ENCODE measurements at regions not wholly inside any gene's neighbourhood (a gene's known extent, or its start where the extent isn't known, plus 50 kb on each side); places are given as distances from the start of the nearest gene placed in this dataset.

- Histone ChIP-seq H3K4me2 (ENCODE audit: insufficient read depth, low read length) (no peak overlapping the region), H3K9me3 (replicated peaks; ENCODE audit: control insufficient read depth, insufficient read depth, low read depth, low read length) (no peaks in the 10 kb centered on the region), H3K27me3 (ENCODE audit: control insufficient read depth in 2 of 2, insufficient read depth in 2 of 2, low read length in 2 of 2) (peaks cover 8 to 35% of the 10 kb centered on the region in 2 experiments; a peak in 3 of 5 replicates), H2AFZ (ENCODE audit: low read depth, low read length) (no peak overlapping the region), H3K4me3 (no peak overlapping the region), H4K20me1 (replicated peaks; ENCODE audit: control insufficient read depth, insufficient read depth, low read length) (0 out of 2 replicates have a peak, but pooled peaks cover 2% of the 10 kb centered on the region), H3K79me2 (ENCODE audit: control insufficient read depth, insufficient read depth, low read length) (no peaks in the 10 kb centered on the region), H3K9me1 (ENCODE audit: control insufficient read depth, insufficient read depth, low read length) (no peaks in the 10 kb centered on the region), H3K27ac (ENCODE audit: extremely low read depth, low read depth, low read length) (no peak overlapping the region), H3K4me1 (replicated peaks in 1 of 2; ENCODE audit: control insufficient read depth in 2 of 2, insufficient read depth in 2 of 2, low read length in 2 of 2) (no peaks in the 10 kb centered on the region), H3K36me3 (ENCODE audit: control insufficient read depth, insufficient read depth, low read length) (no peaks in the 10 kb centered on the region), H3K9ac (ENCODE audit: insufficient read depth in 1 of 2, low read depth in 2 of 2, low read length in 2 of 2) (no peak overlapping the region)
- DNase-seq (ENCODE audit: extremely low read depth in 1 of 4, low spot score in 3 of 4) (no peak), FAIRE-seq (no peak), ATAC-seq (no peak)
- in situ Hi-C loops (cut with MboI) (no loop called here), intact Hi-C loops (cut with micrococcal nuclease) (no loop called here)
- ChIA-PET POLR2A (interaction anchor here (1.2 kb wide), 1 partner anchor 17 kb away, joined by 3 read pairs; no protein-coding TSS in a partner anchor), CTCF (ENCODE audit: low intra/inter-chr PET ratio) (no interaction called here)
- TF ChIP-seq MYC (IDR thresholded peaks at IDR 0.05; ENCODE audit: low read depth, low read length) (no peak), MYC (CRISPR knock-in tag; IDR thresholded peaks at IDR 0.05; ENCODE audit: borderline replicate concordance, low read depth) (no peak), ZNF263 (CRISPR knock-in tag; IDR thresholded peaks at IDR 0.05; ENCODE audit: borderline replicate concordance) (no peak), FOXO4 (CRISPR knock-in tag; IDR thresholded peaks at IDR 0.05) (no peak), HMBOX1 (IDR thresholded peaks at IDR 0.05) (no peak), E2F3 (CRISPR knock-in tag; IDR thresholded peaks at IDR 0.05) (no peak), DIDO1 (tag; IDR thresholded peaks at IDR 0.05; ENCODE audit: low read depth) (no peak), L3MBTL2 (IDR thresholded peaks at IDR 0.05) (no peak), FOXP4 (CRISPR knock-in tag; IDR thresholded peaks at IDR 0.05; ENCODE audit: borderline replicate concordance) (no peak), PHTF2 (CRISPR knock-in tag; IDR thresholded peaks at IDR 0.05) (no peak), ZNF785 (CRISPR knock-in tag; IDR thresholded peaks at IDR 0.05) (no peak), ZNF431 (CRISPR knock-in tag; IDR thresholded peaks at IDR 0.05) (no peak)
- WGBS (ENCODE audit: insufficient coverage, low coverage, missing lambda C conversion rate): 0% methylated on average over 14 of the region's 14 CpGs
- BruUV-seq (replicated peaks): no TSS peak
Observed at GRCh38 chr19:30144242-30144758, 202.3 kb downstream of the URI1 start.

Measured in K562 (cell line).